ENCODE measurements at regions not wholly inside any gene's neighbourhood (a gene's known extent, or its start where the extent isn't known, plus 50 kb on each side); places are given as distances from the start of the nearest gene placed in this dataset.

GRCh38 chr10:43863859-43864591 is 215.3 kb upstream of the ZNF32 start:
- no peak for DNase-seq

GRCh38 chr10:43863270-43863669 is 214.6 kb upstream of the ZNF32 start:
- no peak for DNase-seq

GRCh38 chr10:43862756-43863155 is 214.1 kb upstream of the ZNF32 start:
- no peak for DNase-seq

GRCh38 chr10:43861966-43862751 is 213.5 kb upstream of the ZNF32 start:
- DNase-seq, result no peak

- DNase-seq, result no peak
These were observed 210.4 kb upstream of the ZNF32 start for GRCh38 chr10:43859016-43859525.

- no peak for DNase-seq
These were observed 209.2 kb upstream of the ZNF32 start for GRCh38 chr10:43857931-43858315.

- DNase-seq, result no peak
These were observed 208.7 kb upstream of the ZNF32 start for GRCh38 chr10:43857206-43857930.

- DNase-seq, result no peak
These were observed 207.6 kb upstream of the ZNF32 start for GRCh38 chr10:43856299-43856698.

- DNase-seq, result no peak
These were observed 207.1 kb upstream of the ZNF32 start for GRCh38 chr10:43855667-43856210.

GRCh38 chr10:43854007-43854406 is 205.3 kb upstream of the ZNF32 start:
- no peak for DNase-seq

- no peak for DNase-seq
These were observed 204.7 kb upstream of the ZNF32 start for GRCh38 chr10:43853369-43853768.

- no peak for DNase-seq
These were observed 204.0 kb upstream of the ZNF32 start for GRCh38 chr10:43852644-43853214.

GRCh38 chr10:43852149-43852548 is 203.5 kb upstream of the ZNF32 start:
- DNase-seq, result no peak

GRCh38 chr10:43851030-43851429 is 202.3 kb upstream of the ZNF32 start:
- DNase-seq, result no peak

GRCh38 chr10:43849551-43849950 is 200.9 kb upstream of the ZNF32 start:
- no peak for DNase-seq

GRCh38 chr10:43846968-43847367 is 198.3 kb upstream of the ZNF32 start:
- no peak for DNase-seq

GRCh38 chr10:43846187-43846680 is 197.6 kb upstream of the ZNF32 start:
- DNase-seq, result no peak

GRCh38 chr10:43845121-43845520 is 196.4 kb upstream of the ZNF32 start:
- DNase-seq, result no peak

GRCh38 chr10:43844221-43844620 is 195.5 kb upstream of the ZNF32 start:
- DNase-seq, result no peak

- no peak for DNase-seq
These were observed 194.8 kb upstream of the ZNF32 start for GRCh38 chr10:43843321-43844101.

- DNase-seq, result no peak
These were observed 193.8 kb upstream of the ZNF32 start for GRCh38 chr10:43842496-43842895.

- DNase-seq, result no peak
These were observed 193.4 kb upstream of the ZNF32 start for GRCh38 chr10:43842072-43842471.

All from cerebellar nuclear complex (tissue), 1 donor.